ENCODE measurements at regions not wholly inside any gene's neighbourhood (a gene's known extent, or its start where the extent isn't known, plus 50 kb on each side); places are given as distances from the start of the nearest gene placed in this dataset.

DNA sequence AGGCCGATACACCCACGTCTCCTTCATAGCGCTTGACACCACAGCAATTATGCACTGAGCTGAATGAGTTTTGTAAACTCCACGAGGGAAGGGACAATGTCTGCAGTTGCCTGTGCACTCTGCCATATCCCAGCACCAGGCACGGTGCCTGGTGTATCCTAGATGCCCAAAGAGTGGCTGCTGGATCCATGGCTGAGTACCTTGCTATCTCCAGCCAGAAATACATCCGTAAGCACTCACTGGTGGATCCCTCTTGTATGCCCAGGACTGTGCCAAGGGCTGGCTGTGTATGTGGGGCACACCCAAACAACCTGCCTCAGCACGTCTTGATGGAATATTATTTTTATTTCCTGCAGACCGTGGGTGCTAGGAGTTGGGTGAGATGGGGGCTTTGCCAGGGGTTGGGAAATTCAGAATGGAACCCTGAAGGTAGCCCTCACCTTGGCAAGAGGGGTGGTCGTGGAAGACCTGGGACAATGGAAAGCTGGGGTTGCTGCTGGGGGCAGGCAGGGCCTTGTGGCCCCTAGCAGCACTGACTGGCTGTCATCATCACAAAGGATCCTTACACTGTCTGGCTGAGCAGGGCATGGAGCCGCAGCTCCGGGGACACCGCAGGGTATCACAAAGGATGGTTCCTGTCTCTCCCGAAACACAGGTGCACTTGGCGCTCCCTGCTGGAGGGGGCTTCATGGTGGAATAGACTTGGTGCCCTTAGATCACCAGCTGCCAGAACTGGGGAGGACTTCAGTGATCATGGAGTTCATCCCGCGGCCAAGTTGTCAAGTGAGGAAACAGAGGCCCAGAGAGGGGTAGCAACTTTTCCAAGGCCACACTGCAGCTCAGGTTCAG, 131.3 kb downstream of the URI1 start:
- Histone ChIP-seq H3K9ac (ENCODE audit: low read length) (no peak overlapping the region), H3K79me2 (ENCODE audit: insufficient read depth, low read length) (no peaks in the 10 kb centered on the region), H4K20me1 (ENCODE audit: insufficient read depth, low read length) (no peaks in the 10 kb centered on the region), H3K27ac (ENCODE audit: low read depth, low read length) (no peak overlapping the region), H3K36me3 (ENCODE audit: insufficient read depth, low read length) (no peaks in the 10 kb centered on the region), H3K4me1 (ENCODE audit: insufficient read depth, low read length) (peaks cover 5% of the 10 kb centered on the region), H3K9me3 (ENCODE audit: insufficient read depth, low read depth, low read length) (no peaks in the 10 kb centered on the region), H3K27me3 (ENCODE audit: insufficient read depth, low read length) (peaks cover 3% of the 10 kb centered on the region), H3K4me2 (ENCODE audit: low read length) (no peak overlapping the region), H2AFZ (ENCODE audit: low read depth, low read length) (no peak overlapping the region), H3K4me3 (ENCODE audit: insufficient read depth, low read depth, low read length) (no peak overlapping the region)
- DNase-seq (ENCODE audit: low read depth) (no peak), FAIRE-seq (no peak)
- no peaks in the 10 kb centered on the region for H3K36me3 Mint-ChIP-seq (ENCODE audit: low read depth, unreplicated experiment)
- H3K27ac Mint-ChIP-seq (ENCODE audit: unreplicated experiment): no peak overlapping the region
- TF ChIP-seq, protein P1, sequence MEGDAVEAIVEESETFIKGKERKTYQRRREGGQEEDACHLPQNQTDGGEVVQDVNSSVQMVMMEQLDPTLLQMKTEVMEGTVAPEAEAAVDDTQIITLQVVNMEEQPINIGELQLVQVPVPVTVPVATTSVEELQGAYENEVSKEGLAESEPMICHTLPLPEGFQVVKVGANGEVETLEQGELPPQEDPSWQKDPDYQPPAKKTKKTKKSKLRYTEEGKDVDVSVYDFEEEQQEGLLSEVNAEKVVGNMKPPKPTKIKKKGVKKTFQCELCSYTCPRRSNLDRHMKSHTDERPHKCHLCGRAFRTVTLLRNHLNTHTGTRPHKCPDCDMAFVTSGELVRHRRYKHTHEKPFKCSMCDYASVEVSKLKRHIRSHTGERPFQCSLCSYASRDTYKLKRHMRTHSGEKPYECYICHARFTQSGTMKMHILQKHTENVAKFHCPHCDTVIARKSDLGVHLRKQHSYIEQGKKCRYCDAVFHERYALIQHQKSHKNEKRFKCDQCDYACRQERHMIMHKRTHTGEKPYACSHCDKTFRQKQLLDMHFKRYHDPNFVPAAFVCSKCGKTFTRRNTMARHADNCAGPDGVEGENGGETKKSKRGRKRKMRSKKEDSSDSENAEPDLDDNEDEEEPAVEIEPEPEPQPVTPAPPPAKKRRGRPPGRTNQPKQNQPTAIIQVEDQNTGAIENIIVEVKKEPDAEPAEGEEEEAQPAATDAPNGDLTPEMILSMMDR (IDR thresholded peaks at IDR 0.05; ENCODE audit: insufficient read depth, low read depth, low read length): no peak
- no peak for TF ChIP-seq EZH2 (IDR thresholded peaks at IDR 0.05; ENCODE audit: insufficient read depth, low read length)
- H3K27me3 Mint-ChIP-seq (ENCODE audit: low read depth, unreplicated experiment): peaks cover 21% of the 10 kb centered on the region
- no peak overlapping the region for H3K4me3 Mint-ChIP-seq (ENCODE audit: unreplicated experiment)
- H3K9me3 Mint-ChIP-seq (ENCODE audit: unreplicated experiment): peaks cover 6% of the 10 kb centered on the region
- H3K4me1 Mint-ChIP-seq (ENCODE audit: low read depth, unreplicated experiment): no peaks in the 10 kb centered on the region

DNA sequence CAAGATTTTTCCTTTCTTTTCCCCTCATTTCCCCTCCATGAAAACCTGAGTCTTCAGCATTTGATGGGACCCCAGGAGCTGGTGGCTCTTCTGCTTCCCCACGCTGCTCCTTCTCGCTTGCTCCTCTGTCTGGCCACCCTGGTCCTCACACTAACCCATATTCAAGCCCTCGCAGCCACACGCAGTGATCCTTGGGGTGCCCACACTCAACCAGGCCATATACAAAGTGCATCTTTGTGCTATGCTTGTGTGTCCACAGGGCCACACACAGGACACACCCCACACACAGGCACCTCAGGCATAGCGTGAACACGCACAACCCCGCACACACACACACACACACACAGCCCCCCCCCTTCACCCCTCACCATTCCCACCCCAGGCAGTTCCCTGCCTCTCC, 132.1 kb downstream of the URI1 start:
- Histone ChIP-seq H3K36me3 (ENCODE audit: insufficient read depth, low read length) (no peaks in the 10 kb centered on the region), H3K9me3 (ENCODE audit: insufficient read depth, low read depth, low read length) (no peaks in the 10 kb centered on the region), H3K27me3 (ENCODE audit: insufficient read depth, low read length) (peaks cover 3% of the 10 kb centered on the region), H3K4me3 (ENCODE audit: insufficient read depth, low read depth, low read length) (no peak overlapping the region), H3K27ac (ENCODE audit: low read depth, low read length) (no peak overlapping the region), H3K9ac (ENCODE audit: low read length) (no peak overlapping the region), H3K79me2 (ENCODE audit: insufficient read depth, low read length) (no peaks in the 10 kb centered on the region), H2AFZ (ENCODE audit: low read depth, low read length) (no peak overlapping the region), H4K20me1 (ENCODE audit: insufficient read depth, low read length) (no peaks in the 10 kb centered on the region), H3K4me1 (ENCODE audit: insufficient read depth, low read length) (peaks cover 5% of the 10 kb centered on the region), H3K4me2 (ENCODE audit: low read length) (no peak overlapping the region)
- H3K27me3 Mint-ChIP-seq (ENCODE audit: low read depth, unreplicated experiment): peaks cover 16% of the 10 kb centered on the region
- no peak overlapping the region for H3K27ac Mint-ChIP-seq (ENCODE audit: unreplicated experiment)
- no peaks in the 10 kb centered on the region for H3K36me3 Mint-ChIP-seq (ENCODE audit: low read depth, unreplicated experiment)
- no peak for TF ChIP-seq EZH2 (IDR thresholded peaks at IDR 0.05; ENCODE audit: insufficient read depth, low read length)
- TF ChIP-seq, protein P1 (IDR thresholded peaks at IDR 0.05; ENCODE audit: insufficient read depth, low read depth, low read length): no peak
- DNase-seq (ENCODE audit: low read depth) (no peak), FAIRE-seq (no peak)
- H3K4me1 Mint-ChIP-seq (ENCODE audit: low read depth, unreplicated experiment): no peaks in the 10 kb centered on the region
- H3K4me3 Mint-ChIP-seq (ENCODE audit: unreplicated experiment): no peak overlapping the region
- peaks cover 6% of the 10 kb centered on the region for H3K9me3 Mint-ChIP-seq (ENCODE audit: unreplicated experiment)
